Effector CD8-positive, alpha-beta T cell (primary cell): ENCODE measurements at regions not wholly inside any gene's neighbourhood (a gene's known extent, or its start where the extent isn't known, plus 50 kb on each side); places are given as distances from the start of the nearest gene placed in this dataset.

Experiments used
- DNase-seq: peaks from one replicate; lab custom pipeline; 2025; lab: John Stamatoyannopoulos, UW

DNA sequence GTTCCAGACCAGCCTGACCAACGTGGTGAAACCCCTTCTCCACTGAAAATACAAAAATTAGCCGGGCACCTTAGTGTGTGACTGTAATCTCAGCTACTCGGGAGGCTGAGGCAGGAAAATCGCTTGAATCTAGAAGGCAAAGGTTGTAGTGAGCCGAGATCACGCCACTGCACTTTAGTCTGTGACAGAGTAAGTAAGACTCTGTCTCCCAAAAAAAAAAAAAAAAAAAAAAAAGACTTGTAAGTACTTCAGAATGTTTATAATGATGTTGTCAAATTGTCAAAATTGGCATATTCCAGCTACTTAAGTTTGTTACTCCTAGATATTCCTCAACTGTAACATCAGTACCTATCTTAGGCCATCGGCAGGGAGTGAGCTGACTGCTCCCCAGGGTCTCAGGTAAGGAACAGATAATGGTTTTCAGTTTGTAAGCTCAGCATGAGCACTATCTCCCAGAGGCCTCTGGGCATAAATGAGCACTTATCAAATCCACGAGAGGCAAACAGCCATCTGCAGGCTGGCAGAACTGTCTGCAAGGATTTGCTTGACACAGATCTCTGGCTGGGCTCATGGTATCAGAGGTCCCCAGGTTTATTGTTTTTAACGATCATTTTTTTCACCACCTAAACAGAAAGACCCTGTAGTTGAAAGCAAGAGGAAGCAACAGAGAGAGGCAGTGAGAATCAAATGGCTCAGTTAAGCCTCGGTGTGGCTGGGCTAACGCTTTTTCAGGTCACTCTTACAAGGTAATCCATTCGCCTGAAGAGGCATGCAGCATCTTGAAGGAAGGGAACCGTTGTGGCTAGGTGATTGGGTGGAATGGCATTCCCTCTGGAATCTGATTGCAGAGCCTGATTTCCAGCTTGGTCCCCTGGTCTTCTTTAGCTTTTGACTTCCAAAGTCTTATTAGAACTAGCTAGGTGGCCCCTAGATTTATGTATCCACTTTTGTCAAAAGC is 115.9 kb downstream of the LY86 start:
- no peak for DNase-seq

DNA sequence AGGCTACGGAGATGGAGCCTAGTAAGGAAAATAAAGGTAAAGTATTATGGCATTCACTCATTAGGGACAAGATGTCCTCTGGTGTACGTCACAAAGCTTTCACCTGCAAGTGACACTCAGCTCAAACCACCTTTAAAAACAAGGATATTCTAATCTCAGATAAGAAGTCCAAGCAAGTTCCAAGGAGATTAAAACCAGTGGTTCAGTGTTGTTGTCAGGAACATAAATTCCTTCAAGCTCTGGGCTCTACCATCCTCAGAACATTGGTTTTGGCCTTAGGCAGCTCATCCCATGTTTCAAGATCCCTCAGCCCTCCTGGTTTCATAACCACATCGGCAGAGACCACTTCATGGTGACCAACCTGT is 116.5 kb downstream of the LY86 start:
- DNase-seq: no peak

DNA sequence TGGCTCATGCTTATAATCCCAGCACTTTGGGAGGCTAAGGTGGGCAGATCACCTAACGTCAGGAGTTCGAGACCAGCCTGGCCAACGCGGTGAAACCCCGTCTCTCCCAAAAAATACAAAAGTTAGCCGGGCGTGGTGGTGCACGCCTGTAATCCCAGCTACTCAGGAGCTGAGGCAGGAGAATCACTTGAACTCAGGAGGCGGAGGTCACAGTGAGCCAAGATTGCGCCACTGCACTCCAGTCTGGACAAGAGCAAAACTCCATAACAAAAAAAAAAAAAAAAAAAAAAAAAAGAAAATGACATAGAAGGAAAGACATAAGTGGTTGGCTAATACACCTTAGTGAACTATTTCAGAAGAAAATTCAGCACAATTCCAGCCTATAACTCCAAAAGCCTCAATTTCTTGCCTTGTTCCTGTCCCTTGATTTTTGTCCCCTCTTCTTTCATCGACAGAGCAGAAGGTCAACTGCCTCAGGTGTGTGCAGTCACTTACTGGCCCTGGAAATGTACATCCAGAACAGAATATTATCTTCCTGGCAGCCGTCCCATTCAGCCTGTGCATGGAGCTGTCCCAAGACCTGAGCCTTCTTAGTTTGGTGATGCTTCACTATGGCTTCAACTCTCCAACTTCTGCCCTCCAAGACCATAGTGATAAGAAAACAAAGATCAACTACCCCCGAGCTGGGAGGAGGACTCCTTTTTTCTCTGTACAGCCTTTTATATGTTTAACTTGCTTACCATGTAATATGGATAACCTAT is 117.6 kb downstream of the LY86 start:
- DNase-seq: no peak

DNA sequence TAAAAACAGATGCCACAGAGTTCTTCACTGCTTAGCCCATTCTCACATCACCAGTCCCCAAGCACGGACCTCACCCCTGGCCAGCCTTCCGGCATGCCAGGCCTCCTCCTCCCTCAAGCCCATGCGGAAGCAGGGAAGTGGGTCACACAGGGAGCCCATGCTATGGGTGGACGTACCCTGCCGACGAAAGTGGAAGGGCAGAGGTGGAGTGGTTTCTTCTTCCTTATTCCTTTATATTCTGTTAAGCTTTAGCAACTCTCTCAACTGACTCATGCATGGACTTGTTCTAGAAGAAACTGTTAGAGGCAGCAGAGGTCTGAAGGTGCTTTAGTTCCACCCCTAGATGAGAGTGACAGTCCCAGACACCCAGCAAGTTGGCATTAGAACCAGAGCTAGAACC is 118.6 kb downstream of the LY86 start:
- DNase-seq: no peak

DNA sequence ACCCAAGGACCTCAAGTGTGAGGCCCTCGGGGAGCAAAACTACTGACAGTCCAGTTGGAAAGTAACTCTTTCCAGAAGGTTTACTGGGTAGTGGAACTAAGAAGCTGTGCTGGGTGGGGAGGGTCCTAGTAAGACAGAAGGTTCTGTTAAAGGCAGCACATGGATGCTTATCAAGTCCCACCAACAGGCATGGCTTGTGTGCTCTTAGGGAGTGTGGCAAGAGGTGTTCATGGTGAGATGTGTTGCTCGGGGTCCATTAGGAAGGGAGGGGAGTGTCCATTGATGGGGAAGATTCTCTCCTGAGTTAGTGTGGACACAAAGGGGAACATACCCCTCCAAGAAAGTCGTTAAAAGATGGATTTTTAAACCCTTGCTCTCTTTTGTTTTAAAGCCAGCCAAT is 120.6 kb downstream of the LY86 start:
- DNase-seq: no peak

DNA sequence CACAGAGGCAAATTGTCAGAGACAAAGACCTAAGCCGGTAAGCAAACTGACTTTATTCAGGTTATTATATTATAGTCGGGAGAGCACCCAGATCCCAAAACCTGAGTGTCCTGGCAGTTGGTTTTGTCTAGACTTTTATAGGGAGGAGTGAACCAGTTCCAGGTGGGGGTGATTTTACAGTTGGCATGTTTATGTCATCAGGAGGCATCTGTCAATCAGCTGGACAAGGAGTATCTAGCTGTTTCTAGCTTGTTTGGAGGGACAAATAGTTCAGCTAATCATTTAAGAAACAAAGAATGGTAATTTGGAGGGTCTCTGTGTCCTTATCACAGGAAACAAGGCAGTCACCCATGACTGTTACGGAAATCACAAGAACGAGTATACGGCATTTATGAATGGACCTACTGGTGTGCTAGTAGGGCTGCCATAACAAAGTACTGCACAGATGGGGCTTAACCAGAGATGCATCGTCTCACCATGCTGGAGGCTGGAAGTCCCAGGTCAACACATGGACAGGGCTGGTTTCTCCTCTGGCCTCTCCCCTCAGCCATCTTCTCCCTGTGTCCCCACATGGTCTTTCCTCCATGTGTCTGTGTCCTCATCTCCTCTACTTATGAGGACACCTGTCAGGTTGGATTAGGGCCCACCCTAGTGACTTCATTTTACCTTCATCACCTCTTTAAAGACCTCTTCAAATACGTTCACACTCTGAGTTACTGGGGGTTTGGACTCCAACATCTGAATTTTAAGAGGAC is 122.7 kb downstream of the LY86 start:
- DNase-seq: no peak

DNA sequence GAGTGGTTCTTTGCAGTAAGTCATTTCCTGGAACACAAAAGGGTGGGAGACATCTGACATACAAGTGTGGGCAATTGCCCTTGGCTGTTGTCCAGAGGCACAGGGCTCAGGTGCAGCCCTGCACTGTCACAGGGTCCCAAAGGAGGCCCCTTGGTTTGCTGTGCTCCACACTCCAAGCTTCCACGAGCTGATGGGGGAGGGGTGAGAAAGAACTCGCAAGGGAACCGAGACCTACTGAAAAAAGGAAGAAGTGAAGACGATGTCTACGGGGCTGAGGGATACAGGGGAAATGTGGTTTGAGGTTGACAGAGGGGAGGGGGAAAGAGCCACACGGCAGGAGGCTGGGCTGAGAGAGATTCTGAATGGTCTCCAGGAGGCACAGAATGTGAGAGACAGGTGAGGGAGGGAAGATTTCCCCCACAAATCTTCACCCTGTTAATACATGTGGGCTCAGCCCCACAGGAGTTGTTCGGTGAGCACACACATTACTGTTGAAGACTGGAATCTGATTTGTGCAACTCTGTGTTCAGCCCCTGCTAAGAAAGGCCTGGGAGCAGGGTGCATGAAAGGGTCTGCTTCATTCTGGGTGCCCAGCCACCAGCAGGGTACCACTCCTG is 123.4 kb downstream of the LY86 start:
- DNase-seq: no peak

DNA sequence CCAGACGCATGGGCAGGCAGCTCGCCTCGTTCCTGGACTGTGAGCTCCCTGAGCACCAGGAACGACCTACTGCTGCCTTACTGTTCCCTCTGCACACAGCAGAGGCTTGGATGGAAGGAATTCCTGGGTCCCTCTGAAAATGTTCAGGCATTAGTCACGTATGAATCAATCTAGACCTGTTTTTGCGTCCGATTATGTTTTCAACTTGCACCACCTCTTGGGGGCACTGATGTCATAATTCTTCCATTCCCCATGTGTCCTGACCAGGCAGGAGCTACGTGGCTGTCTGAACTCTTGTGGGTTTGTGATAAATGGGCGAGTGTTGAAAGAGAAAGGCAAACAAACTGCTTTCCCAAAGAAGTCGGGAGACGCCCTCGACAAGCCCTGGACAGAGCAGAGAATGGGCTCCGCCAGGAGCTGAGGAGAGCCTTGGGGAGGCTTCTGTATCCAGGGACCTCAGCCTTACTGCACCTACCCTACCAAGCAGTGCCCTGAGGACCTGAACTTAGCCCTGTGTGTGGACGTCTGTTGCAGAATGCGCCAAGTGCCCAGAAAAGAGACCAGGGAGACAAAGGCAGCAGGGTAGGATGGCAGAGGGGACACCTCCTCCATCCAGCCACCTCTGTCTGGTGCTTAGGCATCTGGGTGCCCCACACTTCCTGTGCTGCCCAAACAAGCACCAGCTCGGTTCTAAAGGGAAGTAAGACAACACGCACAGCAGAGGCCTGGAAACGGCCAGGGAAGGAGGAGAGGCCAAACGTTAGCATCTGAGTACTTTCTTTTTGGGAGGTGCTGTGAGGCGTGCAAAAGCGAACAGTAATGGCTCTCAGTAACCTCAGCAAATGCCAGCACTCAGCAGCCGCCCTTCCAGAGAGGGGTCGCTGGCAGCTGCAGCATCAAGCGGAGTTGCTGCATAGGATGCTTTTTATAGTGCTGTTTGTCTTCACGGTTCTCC is 124.2 kb downstream of the LY86 start:
- no peak for DNase-seq

DNA sequence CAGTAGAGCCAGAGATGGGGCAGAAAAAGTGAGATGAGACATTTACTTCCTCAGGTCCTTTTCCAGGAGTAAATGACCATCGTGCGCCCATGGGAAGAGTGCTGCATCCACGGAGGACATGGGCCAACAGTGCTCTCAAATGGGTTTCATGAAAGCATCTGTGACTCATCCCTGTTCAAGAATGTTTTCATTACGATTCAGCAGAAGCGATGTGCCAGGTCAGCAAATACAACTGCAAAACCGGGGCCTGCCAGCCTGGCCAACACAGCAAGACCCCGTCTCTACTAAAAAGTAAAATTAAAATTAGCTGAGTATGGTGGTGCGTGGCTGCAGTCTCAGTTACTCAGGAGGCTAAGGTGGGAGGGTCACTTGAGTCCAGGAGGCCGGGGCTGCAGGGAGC is 125.1 kb downstream of the LY86 start:
- no peak for DNase-seq

DNA sequence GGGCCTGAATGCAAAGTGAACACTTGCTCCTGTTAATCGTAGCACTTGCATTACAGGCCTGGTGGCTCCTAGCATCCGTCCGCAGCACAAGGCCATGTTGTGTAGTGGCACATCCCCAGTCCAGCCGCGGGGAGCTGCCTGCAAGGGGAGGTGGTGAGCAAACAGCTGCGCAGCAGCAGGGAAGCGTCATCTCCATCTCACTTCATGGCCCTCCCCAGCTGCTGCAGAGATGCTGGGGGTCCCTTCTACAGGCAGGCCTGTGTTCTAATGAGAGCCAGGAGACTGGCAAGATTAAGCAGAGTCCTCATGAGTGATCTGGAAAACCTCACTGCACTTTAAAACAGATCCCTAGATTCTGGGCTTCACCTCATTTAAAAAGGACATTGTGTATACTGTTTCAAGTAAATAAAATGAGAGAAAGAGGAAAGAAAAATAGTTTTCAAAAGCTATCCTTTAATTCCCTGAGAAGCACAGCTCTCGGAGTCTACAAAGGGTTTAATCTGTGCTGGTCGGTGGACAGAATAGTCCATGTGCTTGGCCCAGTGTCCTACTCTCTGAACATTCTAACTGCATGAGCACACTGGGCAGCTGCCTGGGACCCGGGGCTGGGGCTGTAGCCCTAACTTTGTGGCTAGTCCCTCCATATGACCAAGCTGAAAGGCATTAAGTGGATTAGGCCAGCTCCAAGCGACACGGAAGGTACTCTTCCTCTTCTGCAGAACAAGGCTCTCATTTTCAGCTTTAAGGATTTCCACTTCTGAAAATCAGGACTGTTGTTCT is 125.8 kb downstream of the LY86 start:
- no peak for DNase-seq

DNA sequence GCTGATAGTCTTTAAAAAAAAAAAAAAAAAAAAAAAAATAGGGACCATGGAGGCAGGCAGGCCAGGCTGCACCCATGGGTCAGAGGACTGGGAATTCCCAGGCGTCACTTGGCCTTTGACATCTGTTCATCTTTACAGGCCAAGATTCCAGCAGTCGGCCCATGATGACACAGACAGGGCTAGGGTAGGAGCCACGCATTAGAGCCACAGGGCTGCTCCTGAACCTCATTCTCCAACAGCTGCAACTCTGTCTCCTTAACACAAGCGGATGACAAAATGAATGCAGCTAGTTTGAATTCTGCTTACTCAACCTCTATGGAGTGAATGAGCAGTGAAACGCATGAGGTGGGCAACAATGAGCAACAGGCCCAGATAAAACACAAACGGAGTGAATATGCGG is 126.4 kb downstream of the LY86 start:
- DNase-seq: no peak

DNA sequence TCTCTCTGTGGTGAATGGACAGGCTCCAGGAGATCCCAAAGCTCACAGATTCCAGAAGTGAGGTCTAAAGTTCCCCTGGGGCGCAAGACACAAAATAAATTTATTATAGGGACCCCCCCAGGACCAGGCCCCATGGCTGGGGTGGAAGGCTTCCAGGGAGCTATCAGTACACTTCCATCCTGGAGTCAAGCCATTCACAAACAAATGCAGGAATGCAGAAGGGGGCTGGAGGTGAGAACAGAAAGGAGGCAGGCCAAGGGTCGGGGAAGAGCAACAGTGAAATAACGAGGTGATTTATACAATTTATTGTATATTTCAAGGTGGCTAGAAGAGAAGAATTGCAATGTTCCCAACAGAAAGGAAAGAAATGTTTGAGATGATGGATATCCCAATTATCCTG is 126.9 kb downstream of the LY86 start:
- DNase-seq: no peak

DNA sequence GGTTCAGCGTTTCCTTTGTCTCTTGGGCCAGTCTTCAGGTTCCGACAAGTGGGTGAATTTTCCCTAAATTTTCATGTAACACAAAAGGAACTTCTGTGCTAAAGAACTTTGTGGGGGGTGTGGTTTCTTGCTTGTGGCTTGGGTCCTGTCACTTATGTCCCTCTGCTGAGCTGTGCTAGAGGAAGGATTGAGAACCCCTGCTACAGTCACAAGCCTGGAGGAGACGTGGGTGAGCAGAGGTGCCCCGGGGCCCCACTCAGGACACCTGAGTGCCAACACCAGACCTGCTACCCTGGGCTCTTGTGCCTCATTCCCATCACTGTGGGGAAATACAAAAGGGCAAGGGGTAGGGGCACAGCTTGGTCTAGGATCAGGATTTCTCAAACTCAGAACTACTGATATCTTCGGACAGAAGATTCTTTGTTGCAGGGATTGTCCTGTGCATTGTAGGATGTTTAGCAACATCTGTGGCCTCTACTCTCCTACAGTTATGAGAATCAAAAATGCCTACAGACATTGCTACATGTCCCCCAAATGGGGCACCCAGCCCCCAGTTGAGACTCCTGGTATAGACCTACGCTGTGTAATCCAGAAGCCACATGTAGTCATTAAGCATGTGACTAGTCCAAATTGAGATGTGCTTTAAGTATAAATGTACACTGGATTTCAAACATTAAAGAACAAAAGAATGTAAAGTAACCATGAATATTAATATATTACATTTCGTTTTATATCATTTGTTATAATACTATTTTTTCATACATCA is 128.7 kb downstream of the LY86 start:
- DNase-seq: no peak

DNA sequence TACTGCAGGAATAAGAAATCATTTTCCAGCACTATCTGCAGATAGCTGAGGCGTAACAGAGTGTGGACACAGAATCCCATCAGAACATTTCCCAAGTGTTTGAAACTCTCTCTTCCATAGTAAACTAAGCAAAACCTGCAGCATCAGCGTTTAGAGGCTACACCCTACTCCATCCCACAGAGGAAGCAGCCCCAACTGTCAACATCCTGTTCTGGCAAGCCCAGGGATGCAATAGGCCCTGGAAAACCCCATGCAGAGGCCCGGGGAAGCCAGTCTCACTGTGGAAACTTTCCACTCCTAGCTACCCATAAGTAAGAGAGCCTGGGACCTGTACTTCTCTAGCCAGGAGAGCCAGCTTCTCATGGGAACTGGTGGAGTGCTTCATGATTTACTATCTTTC is 129.4 kb downstream of the LY86 start:
- no peak for DNase-seq

DNA sequence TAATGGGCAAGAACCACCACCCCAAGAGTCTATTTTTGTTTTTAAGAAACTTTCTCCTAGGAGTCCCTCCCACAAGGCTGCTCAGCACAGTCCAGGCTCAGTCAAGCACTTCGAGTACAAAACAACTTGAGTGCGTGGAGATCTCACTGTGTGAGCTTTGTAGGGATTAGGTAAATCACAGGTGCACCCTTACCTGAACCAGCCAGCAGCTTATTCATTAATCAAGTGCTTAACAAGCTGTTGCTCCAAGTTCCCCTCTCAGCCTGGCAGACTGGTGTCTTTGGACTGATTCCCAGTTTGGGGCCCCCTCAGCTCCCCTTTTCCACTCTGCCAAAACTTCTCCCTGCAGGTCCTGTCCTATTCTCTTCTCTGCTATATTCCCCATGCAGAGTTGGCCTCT is 133.1 kb downstream of the LY86 start:
- no peak for DNase-seq

DNA sequence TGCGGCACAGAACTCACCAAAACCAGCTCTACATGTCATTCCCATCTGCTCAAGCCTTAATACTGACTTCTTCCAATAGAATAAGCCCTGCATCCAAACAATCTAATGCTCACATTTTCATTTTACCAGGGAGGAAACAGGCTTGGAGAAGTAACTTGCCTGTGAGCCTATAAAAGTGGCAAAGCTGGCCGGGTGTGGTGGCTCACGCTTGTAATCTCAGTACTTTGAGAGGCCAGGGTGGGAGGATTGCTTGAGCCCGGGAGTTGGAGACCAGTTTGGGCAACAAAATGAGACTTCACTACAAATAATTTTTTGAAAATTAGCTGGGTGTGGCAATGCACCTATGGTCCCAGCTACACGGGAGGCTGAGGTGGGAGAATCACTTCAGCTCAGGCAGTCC is 133.7 kb downstream of the LY86 start:
- DNase-seq: no peak

DNA sequence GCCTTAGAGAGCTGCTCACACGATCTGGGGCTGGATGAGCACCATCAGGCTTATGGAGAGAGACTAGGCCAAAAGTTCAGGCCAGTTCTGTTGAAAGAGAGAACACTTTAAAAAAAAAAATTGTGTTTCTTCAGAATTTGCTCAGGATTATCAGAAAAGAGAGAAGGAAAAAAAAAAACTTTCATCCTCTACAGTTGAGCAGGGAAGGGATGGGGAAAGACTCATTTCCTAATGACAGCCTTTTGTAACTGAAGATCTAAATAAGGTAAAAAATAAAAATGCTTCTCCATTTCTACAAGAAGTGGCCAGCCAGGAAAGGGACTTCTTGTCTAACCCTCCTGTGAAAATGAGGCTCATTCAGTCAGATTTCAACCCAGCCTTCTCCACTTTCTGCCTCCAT is 134.8 kb downstream of the LY86 start:
- DNase-seq: no peak

DNA sequence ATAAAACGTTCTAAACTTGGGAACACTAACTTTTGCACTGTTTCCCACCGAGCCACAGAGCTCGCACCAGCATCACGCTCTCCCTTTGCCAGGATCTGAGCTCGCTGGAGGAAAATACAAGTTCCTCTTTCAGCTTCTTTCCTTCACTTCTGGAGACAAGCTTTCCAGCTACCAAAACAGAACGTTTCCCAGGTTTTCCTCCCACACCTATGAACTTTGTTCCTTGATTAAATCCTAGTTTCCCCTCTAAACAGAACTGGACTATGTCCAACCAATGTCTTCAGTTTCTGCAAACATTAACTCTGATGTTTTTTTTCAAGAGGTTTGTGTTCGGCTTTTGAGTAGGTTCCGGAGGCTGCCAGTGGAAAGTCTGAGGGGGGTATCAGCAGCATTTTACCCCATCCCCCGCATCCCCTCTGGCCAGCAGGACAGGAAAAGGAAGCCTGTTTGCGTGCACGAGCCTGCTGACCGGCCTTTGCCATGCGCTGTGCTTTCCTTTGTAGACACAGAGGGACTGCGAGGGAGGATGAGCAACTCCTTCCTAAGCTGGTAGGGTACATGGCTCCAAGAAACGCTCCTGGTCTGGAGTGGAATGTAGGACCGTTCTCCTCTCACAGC is 135.5 kb downstream of the LY86 start:
- DNase-seq: no peak
